Ishikawa (cell line): ENCODE measurements at regions not wholly inside any gene's neighbourhood (a gene's known extent, or its start where the extent isn't known, plus 50 kb on each side); places are given as distances from the start of the nearest gene placed in this dataset.

ENCODE experiments used
- CEBPB ChIP-seq: IDR thresholded peaks from 2 replicates; pipeline ENCODE4 v1.6.1; 2012
- CREB1 ChIP-seq: IDR thresholded peaks from 2 replicates; pipeline ENCODE4 v1.6.1; 2012; ENCODE audit warnings: low read depth
- EGR1 ChIP-seq: IDR thresholded peaks from 2 replicates; pipeline ENCODE4 v1.6.1; 2012
- EP300 ChIP-seq: IDR thresholded peaks from 2 replicates; pipeline ENCODE4 v1.6.1; 2012; ENCODE audit warnings: borderline replicate concordance
- FOXM1 ChIP-seq: IDR thresholded peaks from 2 replicates; pipeline ENCODE4 v1.6.1; 2012; ENCODE audit warnings: low read depth, borderline replicate concordance
- NFIC ChIP-seq: IDR thresholded peaks from 2 replicates; pipeline ENCODE4 v1.6.1; 2012
- RAD21 ChIP-seq: IDR thresholded peaks from 2 replicates; pipeline ENCODE4 v1.6.1; 2012; ENCODE audit warnings: low read depth
- TAF1 ChIP-seq: IDR thresholded peaks from 2 replicates; pipeline ENCODE4 v1.6.1; 2012; ENCODE audit warnings: low read depth, mild to moderate bottlenecking
- TCF12 ChIP-seq: IDR thresholded peaks from 2 replicates; pipeline ENCODE4 v1.6.1; 2012; ENCODE audit warnings: low read depth
- TEAD4 ChIP-seq: IDR thresholded peaks from 2 replicates; pipeline ENCODE4 v1.6.1; 2012
- YY1 ChIP-seq: IDR thresholded peaks from 2 replicates; pipeline ENCODE4 v1.6.1; 2012; ENCODE audit warnings: low read depth
- ZBTB7A ChIP-seq: IDR thresholded peaks from 2 replicates; pipeline ENCODE4 v1.6.1; 2012; ENCODE audit warnings: low read depth
- TF ChIP-seq, protein P1 (sequence below): IDR thresholded peaks from 2 replicates; pipeline ENCODE4 v1.6.1; 2012; ENCODE audit warnings: low read depth, mild to moderate bottlenecking
- TF ChIP-seq, protein P2 (sequence below): IDR thresholded peaks from 2 replicates; pipeline ENCODE4 v1.6.1; 2012
- TF ChIP-seq, protein P3 (sequence below): IDR thresholded peaks from 2 replicates; pipeline ENCODE4 v1.6.1; 2012

DNA sequence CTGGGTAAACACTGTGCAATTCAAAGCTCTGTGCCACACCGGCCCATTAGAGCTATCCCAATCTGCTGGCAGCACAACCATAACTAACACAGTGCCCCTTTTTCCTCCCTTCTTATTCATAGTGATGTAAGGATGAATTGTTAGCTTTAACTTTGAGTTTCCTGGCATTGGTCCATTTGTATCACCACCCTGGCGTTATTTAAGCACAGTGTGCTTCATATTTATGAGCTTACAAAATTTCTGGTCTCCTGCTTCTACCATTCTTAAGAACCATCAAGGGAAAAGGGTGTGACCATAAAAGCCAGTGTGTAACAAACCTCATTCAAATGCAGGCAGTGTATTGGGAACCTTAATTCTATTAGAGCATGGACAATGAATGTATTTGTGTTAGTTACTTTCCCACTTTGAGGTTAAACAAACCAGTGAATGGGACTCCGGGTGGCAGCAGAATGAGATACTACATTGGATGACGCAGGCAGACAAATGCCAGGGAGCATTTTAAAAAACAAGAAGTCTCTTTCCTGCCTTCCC, 222.6 kb downstream of the TMEM161B start:
- TF ChIP-seq FOXM1 = no peak
- no peak for TF ChIP-seq NFIC
- TF ChIP-seq, protein P1, sequence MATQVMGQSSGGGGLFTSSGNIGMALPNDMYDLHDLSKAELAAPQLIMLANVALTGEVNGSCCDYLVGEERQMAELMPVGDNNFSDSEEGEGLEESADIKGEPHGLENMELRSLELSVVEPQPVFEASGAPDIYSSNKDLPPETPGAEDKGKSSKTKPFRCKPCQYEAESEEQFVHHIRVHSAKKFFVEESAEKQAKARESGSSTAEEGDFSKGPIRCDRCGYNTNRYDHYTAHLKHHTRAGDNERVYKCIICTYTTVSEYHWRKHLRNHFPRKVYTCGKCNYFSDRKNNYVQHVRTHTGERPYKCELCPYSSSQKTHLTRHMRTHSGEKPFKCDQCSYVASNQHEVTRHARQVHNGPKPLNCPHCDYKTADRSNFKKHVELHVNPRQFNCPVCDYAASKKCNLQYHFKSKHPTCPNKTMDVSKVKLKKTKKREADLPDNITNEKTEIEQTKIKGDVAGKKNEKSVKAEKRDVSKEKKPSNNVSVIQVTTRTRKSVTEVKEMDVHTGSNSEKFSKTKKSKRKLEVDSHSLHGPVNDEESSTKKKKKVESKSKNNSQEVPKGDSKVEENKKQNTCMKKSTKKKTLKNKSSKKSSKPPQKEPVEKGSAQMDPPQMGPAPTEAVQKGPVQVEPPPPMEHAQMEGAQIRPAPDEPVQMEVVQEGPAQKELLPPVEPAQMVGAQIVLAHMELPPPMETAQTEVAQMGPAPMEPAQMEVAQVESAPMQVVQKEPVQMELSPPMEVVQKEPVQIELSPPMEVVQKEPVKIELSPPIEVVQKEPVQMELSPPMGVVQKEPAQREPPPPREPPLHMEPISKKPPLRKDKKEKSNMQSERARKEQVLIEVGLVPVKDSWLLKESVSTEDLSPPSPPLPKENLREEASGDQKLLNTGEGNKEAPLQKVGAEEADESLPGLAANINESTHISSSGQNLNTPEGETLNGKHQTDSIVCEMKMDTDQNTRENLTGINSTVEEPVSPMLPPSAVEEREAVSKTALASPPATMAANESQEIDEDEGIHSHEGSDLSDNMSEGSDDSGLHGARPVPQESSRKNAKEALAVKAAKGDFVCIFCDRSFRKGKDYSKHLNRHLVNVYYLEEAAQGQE = no peak
- no peak for TF ChIP-seq RAD21
- TF ChIP-seq, protein P2, sequence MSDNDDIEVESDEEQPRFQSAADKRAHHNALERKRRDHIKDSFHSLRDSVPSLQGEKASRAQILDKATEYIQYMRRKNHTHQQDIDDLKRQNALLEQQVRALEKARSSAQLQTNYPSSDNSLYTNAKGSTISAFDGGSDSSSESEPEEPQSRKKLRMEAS = no peak
- TF ChIP-seq TCF12 = no peak
- no peak for TF ChIP-seq ZBTB7A
- no peak for TF ChIP-seq TEAD4
- no peak for TF ChIP-seq EP300
- TF ChIP-seq TAF1 = no peak
- no peak for TF ChIP-seq YY1
- no peak for TF ChIP-seq EGR1
- no peak for TF ChIP-seq CEBPB
- TF ChIP-seq CREB1 = no peak
- TF ChIP-seq, protein P3, sequence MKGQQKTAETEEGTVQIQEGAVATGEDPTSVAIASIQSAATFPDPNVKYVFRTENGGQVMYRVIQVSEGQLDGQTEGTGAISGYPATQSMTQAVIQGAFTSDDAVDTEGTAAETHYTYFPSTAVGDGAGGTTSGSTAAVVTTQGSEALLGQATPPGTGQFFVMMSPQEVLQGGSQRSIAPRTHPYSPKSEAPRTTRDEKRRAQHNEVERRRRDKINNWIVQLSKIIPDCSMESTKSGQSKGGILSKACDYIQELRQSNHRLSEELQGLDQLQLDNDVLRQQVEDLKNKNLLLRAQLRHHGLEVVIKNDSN = no peak

DNA sequence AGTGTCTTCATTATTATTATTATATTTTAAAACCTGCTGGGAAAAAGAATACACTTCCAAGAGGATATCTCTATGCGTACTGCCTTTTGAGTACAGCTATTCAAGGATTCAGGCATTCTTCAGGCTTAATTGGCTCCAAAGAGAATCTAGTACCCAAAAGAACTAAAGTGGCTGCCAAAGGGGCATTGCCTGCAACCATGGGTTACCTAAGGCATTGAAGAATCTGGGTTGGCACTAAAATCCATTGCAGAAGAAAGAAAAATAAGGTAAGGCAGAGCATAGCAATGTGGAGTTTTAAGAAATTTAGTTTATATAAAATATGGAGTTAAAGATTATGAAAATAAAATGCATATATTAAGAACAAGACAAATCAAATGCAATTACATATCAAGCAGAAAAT, 223.5 kb downstream of the TMEM161B start:
- no peak for TF ChIP-seq TAF1

DNA sequence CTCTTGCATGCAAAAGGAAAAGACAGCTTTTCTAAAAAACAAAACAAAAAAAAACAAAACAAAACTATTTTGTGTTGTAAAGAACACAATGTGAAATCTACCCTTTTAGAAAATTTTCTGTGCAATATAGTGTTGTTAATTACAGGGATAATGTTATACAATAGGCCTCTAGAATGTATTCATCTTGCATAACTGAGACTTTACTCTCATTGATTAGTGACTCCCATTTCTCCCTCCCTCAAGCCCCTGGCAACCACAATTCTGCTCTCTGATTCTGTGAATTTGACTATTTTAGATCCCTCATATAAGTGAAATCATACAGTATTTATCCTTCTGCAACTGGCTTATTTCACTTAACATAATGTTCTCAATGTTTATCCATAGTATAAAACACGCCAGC, 234.1 kb downstream of the TMEM161B start:
- no peak for TF ChIP-seq EP300
- TF ChIP-seq, protein P3 = no peak
- TF ChIP-seq RAD21 = no peak
- TF ChIP-seq, protein P2 = no peak
- TF ChIP-seq ZBTB7A = no peak
- TF ChIP-seq, protein P1 = no peak
- TF ChIP-seq CREB1 = no peak

DNA sequence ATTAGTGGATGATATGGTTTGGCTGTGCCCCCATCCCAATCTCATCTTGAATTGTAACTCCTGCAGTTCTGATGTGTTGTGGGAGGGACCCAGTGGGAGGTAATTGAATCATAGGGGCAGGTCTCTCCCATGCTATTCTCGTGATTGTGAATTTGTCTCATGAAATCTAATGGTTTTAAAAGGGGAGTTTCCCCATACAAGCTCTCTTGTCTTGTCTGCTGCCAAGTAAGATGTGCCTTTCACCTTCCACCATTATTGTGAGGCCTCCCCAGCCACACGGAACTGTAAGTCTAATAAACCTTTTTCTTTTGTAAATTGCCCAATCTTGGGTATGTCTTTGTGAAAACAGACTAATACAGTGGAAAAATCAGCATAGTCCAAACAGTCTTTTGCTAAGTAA, 235.5 kb downstream of the TMEM161B start:
- TF ChIP-seq EP300 (no peak), CEBPB (no peak), RAD21 (no peak), TEAD4 (no peak), CREB1 (no peak), EGR1 (no peak), YY1 (no peak), TCF12 (no peak), NFIC (no peak), ZBTB7A (no peak), TAF1 (no peak), FOXM1 (no peak)
- TF ChIP-seq, protein P2 = no peak
- TF ChIP-seq, protein P1 = no peak
- TF ChIP-seq, protein P3 = no peak
